CD14-positive monocyte (primary cell): ENCODE measurements at regions not wholly inside any gene's neighbourhood (a gene's known extent, or its start where the extent isn't known, plus 50 kb on each side); places are given as distances from the start of the nearest gene placed in this dataset.

Experiments
- DNase-seq, 3 donors: peaks; one replicate each; pipeline ENCODE4 v3.0.0-alpha.2; 2011 to 2022
- H2AFZ ChIP-seq: 2 replicates; pipeline ENCODE4 v1.6.0; 2012; ENCODE audit warnings: mild to moderate bottlenecking, low read depth, low read length, inconsistent platforms; ENCODE audit not compliant: insufficient read depth, poor library complexity, severe bottlenecking
- H3K27ac ChIP-seq, 2 donors: 1 replicate in 1 of 2; 2 replicates in 1 of 2; pipeline ENCODE4 v1.5.1; 2012 to 2013; ENCODE audit warnings: low read length in 2 of 2, control low read depth in 1 of 2, inconsistent platforms in 1 of 2, low read depth in 1 of 2, mild to moderate bottlenecking in 1 of 2
- H3K27me3 ChIP-seq, 2 donors: one replicate each; pipeline versions ENCODE4 v1.6.0 to v1.6.1; 2011 to 2013; ENCODE audit warnings: low read length in 2 of 2; ENCODE audit not compliant: control insufficient read depth in 2 of 2, insufficient read depth in 2 of 2
- H3K36me3 ChIP-seq, 2 donors: replicated peaks in 1 of 2; 1 replicate in 1 of 2; 2 replicates in 1 of 2; pipeline versions ENCODE4 v1.5.1 to v1.6.1; 2012 to 2013; ENCODE audit warnings: low read length in 2 of 2, control low read depth in 1 of 2, inconsistent platforms in 1 of 2, mild to moderate bottlenecking in 1 of 2; ENCODE audit not compliant: insufficient read depth in 2 of 2, control insufficient read depth in 1 of 2
- H3K4me1 ChIP-seq, 2 donors: 1 replicate in 1 of 2; 2 replicates in 1 of 2; pipeline versions ENCODE4 v1.5.1 to v1.6.1; 2012 to 2013; ENCODE audit warnings: low read length in 2 of 2, control low read depth in 1 of 2, inconsistent platforms in 1 of 2, mild to moderate bottlenecking in 1 of 2, moderate library complexity in 1 of 2; ENCODE audit not compliant: insufficient read depth in 2 of 2, control insufficient read depth in 1 of 2
- H3K4me2 ChIP-seq: replicated peaks from 2 replicates; pipeline ENCODE3; 2012; ENCODE audit warnings: low read length, moderate library complexity, mild to moderate bottlenecking; ENCODE audit not compliant: poor library complexity, severe bottlenecking; ENCODE audit errors: extremely low read depth
- H3K4me3 ChIP-seq, 3 experiments: fragments of 200-600 bp in 1 of 3; sonication (generic) in 1 of 3; replicated peaks in 1 of 3; 1 replicate in 2 of 3; 2 replicates in 1 of 3; pipeline ENCODE4 v1.5.1; 2011 to 2013; ENCODE audit warnings: low read length in 3 of 3, mild to moderate bottlenecking in 3 of 3, control low read depth in 2 of 3, low read depth in 2 of 3, inconsistent platforms in 1 of 3, moderate library complexity in 1 of 3
- H3K79me2 ChIP-seq: 2 replicates; pipeline ENCODE4 v1.6.0; 2012; ENCODE audit warnings: mild to moderate bottlenecking, control low read depth, inconsistent platforms, low read length, moderate library complexity; ENCODE audit not compliant: insufficient read depth
- H3K9ac ChIP-seq: 2 replicates; pipeline ENCODE4 v1.6.0; 2017; ENCODE audit warnings: low read length, mild to moderate bottlenecking; ENCODE audit not compliant: insufficient read depth, poor library complexity, severe bottlenecking
- H3K9me3 ChIP-seq, 2 donors: replicated peaks in 1 of 2; 1 replicate in 1 of 2; 2 replicates in 1 of 2; pipeline versions ENCODE4 v1.5.1 to v1.6.1; 2012 to 2013; ENCODE audit warnings: low read length in 2 of 2, control low read depth in 1 of 2; ENCODE audit not compliant: control insufficient read depth in 1 of 2, insufficient read depth in 1 of 2
- H4K20me1 ChIP-seq: 2 replicates; pipeline ENCODE4 v1.6.0; 2012; ENCODE audit warnings: mild to moderate bottlenecking, low read length, control low read depth, moderate library complexity; ENCODE audit not compliant: insufficient read depth
- H3K27ac Mint-ChIP-seq, 7 donors: one replicate each; pipeline ENCODE4 v1.8.0; 2020; ENCODE audit warnings: mild to moderate bottlenecking in 7 of 7, mixed read lengths in 7 of 7, moderate library complexity in 6 of 7, inconsistent platforms in 2 of 7
- H3K27me3 Mint-ChIP-seq, 3 donors: one replicate each; pipeline ENCODE4 v1.8.0; 2021 to 2022; ENCODE audit warnings: low read depth in 3 of 3, mild to moderate bottlenecking in 3 of 3, mixed read lengths in 3 of 3, moderate library complexity in 3 of 3, inconsistent platforms in 1 of 3
- H3K36me3 Mint-ChIP-seq, 2 donors: one replicate each; pipeline ENCODE4 v1.8.0; 2020; ENCODE audit warnings: mixed read lengths in 2 of 2, inconsistent platforms in 1 of 2, mild to moderate bottlenecking in 1 of 2
- H3K4me1 Mint-ChIP-seq: one replicate; pipeline ENCODE4 v1.8.0; 2020; ENCODE audit warnings: mild to moderate bottlenecking, mixed read lengths
- H3K4me3 Mint-ChIP-seq, 2 donors: one replicate each; pipeline ENCODE4 v1.8.0; 2020; ENCODE audit warnings: mild to moderate bottlenecking in 2 of 2, mixed read lengths in 2 of 2, moderate library complexity in 1 of 2
- H3K9me3 Mint-ChIP-seq, 7 donors: one replicate each; pipeline ENCODE4 v1.8.0; 2020 to 2022; ENCODE audit warnings: mixed read lengths in 7 of 7, mild to moderate bottlenecking in 6 of 7, moderate library complexity in 6 of 7, inconsistent platforms in 2 of 7
- WGBS: methylation state at CpG from one replicate; pipeline ENCODE4 v1.1.5; 2013; ENCODE audit warnings: missing lambda C conversion rate; ENCODE audit not compliant: insufficient coverage; 5-methylcytosine and 5-hydroxymethylcytosine counted together
- intact Hi-C, 2 donors: fragments of 100-400 bp; cut with micrococcal nuclease; formaldehyde crosslinking; loops; one replicate each; pipeline versions ENCODE4 v1.15.0 to v1.15.1; 2023
- TF ChIP-seq, protein P1 (sequence below): fragments of 200-600 bp; IDR thresholded peaks from one replicate; pipeline ENCODE4 v1.8.0; 2022; ENCODE audit warnings: antibody characterized with exemption, mild to moderate bottlenecking

DNA sequence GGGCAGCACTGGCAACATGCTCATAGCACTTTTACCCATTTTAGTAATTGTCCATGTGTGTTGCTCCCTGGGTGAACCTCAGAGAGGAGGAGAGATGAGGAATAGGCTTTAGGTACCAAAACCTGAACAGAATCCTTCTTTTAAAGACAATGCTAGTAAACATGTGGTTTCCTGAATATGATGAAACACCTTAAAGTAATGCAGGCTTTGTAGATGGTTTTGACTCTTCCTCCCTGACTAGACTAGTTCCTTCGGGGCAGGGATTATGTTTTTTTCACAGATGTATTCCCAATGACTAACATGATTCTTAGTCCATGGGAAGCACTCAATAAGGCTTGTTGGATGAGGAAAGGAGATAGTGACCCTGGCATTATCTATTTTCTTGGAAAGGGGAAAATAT, 367.6 kb upstream of the JAG1 start:
- no peaks in the 10 kb centered on the region for H3K9me3 ChIP-seq
- H3K27me3 ChIP-seq = no peaks in the 10 kb centered on the region
- intact Hi-C loops = no loop called here
- H3K36me3 ChIP-seq = no peaks in the 10 kb centered on the region
- no peaks in the 10 kb centered on the region for H3K36me3 Mint-ChIP-seq
- H3K4me3 Mint-ChIP-seq = no peak overlapping the region
- no peaks in the 10 kb centered on the region for H4K20me1 ChIP-seq
- no peaks in the 10 kb centered on the region for H3K79me2 ChIP-seq
- H3K9me3 Mint-ChIP-seq = peaks cover 0 to 5% (median 0%) of the 10 kb centered on the region in 7 donors
- WGBS = no CpG with 5 or more reads among the region's 1 CpG
- H3K4me1 ChIP-seq = no peaks in the 10 kb centered on the region
- no peak overlapping the region for H3K4me2 ChIP-seq
- TF ChIP-seq, protein P1, sequence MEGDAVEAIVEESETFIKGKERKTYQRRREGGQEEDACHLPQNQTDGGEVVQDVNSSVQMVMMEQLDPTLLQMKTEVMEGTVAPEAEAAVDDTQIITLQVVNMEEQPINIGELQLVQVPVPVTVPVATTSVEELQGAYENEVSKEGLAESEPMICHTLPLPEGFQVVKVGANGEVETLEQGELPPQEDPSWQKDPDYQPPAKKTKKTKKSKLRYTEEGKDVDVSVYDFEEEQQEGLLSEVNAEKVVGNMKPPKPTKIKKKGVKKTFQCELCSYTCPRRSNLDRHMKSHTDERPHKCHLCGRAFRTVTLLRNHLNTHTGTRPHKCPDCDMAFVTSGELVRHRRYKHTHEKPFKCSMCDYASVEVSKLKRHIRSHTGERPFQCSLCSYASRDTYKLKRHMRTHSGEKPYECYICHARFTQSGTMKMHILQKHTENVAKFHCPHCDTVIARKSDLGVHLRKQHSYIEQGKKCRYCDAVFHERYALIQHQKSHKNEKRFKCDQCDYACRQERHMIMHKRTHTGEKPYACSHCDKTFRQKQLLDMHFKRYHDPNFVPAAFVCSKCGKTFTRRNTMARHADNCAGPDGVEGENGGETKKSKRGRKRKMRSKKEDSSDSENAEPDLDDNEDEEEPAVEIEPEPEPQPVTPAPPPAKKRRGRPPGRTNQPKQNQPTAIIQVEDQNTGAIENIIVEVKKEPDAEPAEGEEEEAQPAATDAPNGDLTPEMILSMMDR = no peak
- peaks cover 0 to 1% (median 0%) of the 10 kb centered on the region in 3 donors for H3K27me3 Mint-ChIP-seq
- no peak overlapping the region for H2AFZ ChIP-seq
- H3K4me3 ChIP-seq = no peak overlapping the region
- no peak overlapping the region for H3K27ac Mint-ChIP-seq
- no peak overlapping the region for H3K27ac ChIP-seq
- H3K9ac ChIP-seq = no peak overlapping the region
- DNase-seq = no peak
- H3K4me1 Mint-ChIP-seq = no peaks in the 10 kb centered on the region

DNA sequence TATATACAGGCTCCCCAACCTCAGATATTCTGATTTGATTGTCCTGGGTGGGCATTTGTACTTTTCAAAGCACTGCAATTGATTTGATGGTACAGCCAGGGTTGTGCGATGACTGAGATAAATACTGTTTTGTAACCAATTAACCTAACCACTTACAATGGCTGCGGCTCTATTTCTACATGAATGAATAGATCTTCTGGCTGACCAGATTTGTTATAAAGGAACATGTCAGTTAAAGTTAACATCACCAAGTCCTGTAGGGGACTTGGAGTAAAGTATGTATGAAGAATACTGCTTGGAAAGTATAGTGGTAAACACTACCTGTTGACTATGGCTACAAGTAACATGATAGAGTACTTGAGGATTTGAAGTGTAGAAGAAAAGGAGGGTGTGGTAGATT, 369.2 kb upstream of the JAG1 start:
- no peaks in the 10 kb centered on the region for H3K9me3 ChIP-seq
- H3K9me3 Mint-ChIP-seq = peaks cover 0 to 5% (median 0%) of the 10 kb centered on the region in 7 donors
- no peak overlapping the region for H3K27ac ChIP-seq
- intact Hi-C loops = no loop called here
- H3K27me3 Mint-ChIP-seq = peaks cover 0 to 1% (median 0%) of the 10 kb centered on the region in 3 donors
- no peaks in the 10 kb centered on the region for H3K27me3 ChIP-seq
- H3K9ac ChIP-seq = no peak overlapping the region
- H3K36me3 Mint-ChIP-seq = no peaks in the 10 kb centered on the region
- H3K4me1 Mint-ChIP-seq = no peaks in the 10 kb centered on the region
- H3K79me2 ChIP-seq = no peaks in the 10 kb centered on the region
- TF ChIP-seq, protein P1 = no peak
- no peak overlapping the region for H3K4me3 ChIP-seq
- H2AFZ ChIP-seq = no peak overlapping the region
- no CpG with 5 or more reads among the region's 2 CpGs for whole genome bisulfite sequencing
- no peak overlapping the region for H3K4me2 ChIP-seq
- H3K27ac Mint-ChIP-seq = no peak overlapping the region
- H3K36me3 ChIP-seq = no peaks in the 10 kb centered on the region
- H3K4me1 ChIP-seq = no peaks in the 10 kb centered on the region
- no peak overlapping the region for H3K4me3 Mint-ChIP-seq
- no peak for DNase-seq
- no peaks in the 10 kb centered on the region for H4K20me1 ChIP-seq
